HL-60 (cell line): ENCODE measurements at regions not wholly inside any gene's neighbourhood (a gene's known extent, or its start where the extent isn't known, plus 50 kb on each side); places are given as distances from the start of the nearest gene placed in this dataset.

Experiments
- DNase-seq, 2 experiments: peaks; one replicate each; pipeline ENCODE4 v3.0.0-alpha.2; 2010 to 2020; ENCODE audit warnings: low read depth in 1 of 2, low spot score in 1 of 2
- H3K27ac ChIP-seq: fragments of 250-450 bp; sonication (Bioruptor Pico); replicated peaks from 2 replicates; pipeline ENCODE4 v1.5.1; 2020; ENCODE audit warnings: mild to moderate bottlenecking, moderate library complexity
- H3K27me3 ChIP-seq: fragments of 250-450 bp; sonication (Bioruptor Pico); 2 replicates; pipeline ENCODE4 v1.5.1; 2021; ENCODE audit warnings: mild to moderate bottlenecking, moderate library complexity; ENCODE audit not compliant: insufficient read depth, poor library complexity, severe bottlenecking
- H3K4me3 ChIP-seq: replicated peaks from 2 replicates; pipeline ENCODE4 v1.5.1; 2011; ENCODE audit warnings: mild to moderate bottlenecking, control low read depth, low read length; ENCODE audit not compliant: insufficient read depth
- CTCF ChIP-seq: IDR thresholded peaks from one replicate; pipeline ENCODE4 v1.5.1; 2011; ENCODE audit warnings: low read length, control low read depth, inconsistent platforms; ENCODE audit not compliant: insufficient read depth
- GABPA ChIP-seq: IDR thresholded peaks from 2 replicates; pipeline ENCODE4 v1.6.1; 2012; ENCODE audit warnings: low read depth
- POLR2AphosphoS5 ChIP-seq: IDR thresholded peaks from 2 replicates; pipeline ENCODE4 v1.6.1; 2012; ENCODE audit warnings: low read depth
- REST ChIP-seq: IDR thresholded peaks from 2 replicates; pipeline ENCODE4 v1.6.1; 2012; ENCODE audit warnings: low read depth; ENCODE audit not compliant: insufficient replicate concordance
- SPI1 ChIP-seq: IDR thresholded peaks from 2 replicates; pipeline ENCODE4 v1.6.1; 2012; ENCODE audit warnings: low read depth, mild to moderate bottlenecking, borderline replicate concordance

GRCh38 chr21:23853796-23854379 lies 1753.4 kb downstream of the MRPL39 start:
- H3K27me3 ChIP-seq: no peaks in the 10 kb centered on the region
- no peak for DNase-seq
- no peak overlapping the region for H3K27ac ChIP-seq
- TF ChIP-seq GABPA (no peak), REST (no peak), CTCF (peak; percentile 28), SPI1 (no peak)
- H3K4me3 ChIP-seq: no peak overlapping the region

- TF ChIP-seq CTCF (no peak), SPI1 (no peak), REST (no peak), POLR2AphosphoS5 (no peak), GABPA (no peak)
- no peaks in the 10 kb centered on the region for H3K27me3 ChIP-seq
- no peak overlapping the region for H3K4me3 ChIP-seq
- DNase-seq: no peak
- no peak overlapping the region for H3K27ac ChIP-seq
Observed at GRCh38 chr21:23837564-23837963, 1769.7 kb downstream of the MRPL39 start.

GRCh38 chr21:23822760-23823159 lies 1784.5 kb downstream of the MRPL39 start:
- Histone ChIP-seq H3K27ac (no peak overlapping the region), H3K27me3 (no peaks in the 10 kb centered on the region), H3K4me3 (no peak overlapping the region)
- DNase-seq: no peak
- TF ChIP-seq GABPA (no peak), REST (no peak), POLR2AphosphoS5 (no peak), SPI1 (no peak), CTCF (no peak)
